ENCODE measurements at regions not wholly inside any gene's neighbourhood (a gene's known extent, or its start where the extent isn't known, plus 50 kb on each side); places are given as distances from the start of the nearest gene placed in this dataset.

DNA sequence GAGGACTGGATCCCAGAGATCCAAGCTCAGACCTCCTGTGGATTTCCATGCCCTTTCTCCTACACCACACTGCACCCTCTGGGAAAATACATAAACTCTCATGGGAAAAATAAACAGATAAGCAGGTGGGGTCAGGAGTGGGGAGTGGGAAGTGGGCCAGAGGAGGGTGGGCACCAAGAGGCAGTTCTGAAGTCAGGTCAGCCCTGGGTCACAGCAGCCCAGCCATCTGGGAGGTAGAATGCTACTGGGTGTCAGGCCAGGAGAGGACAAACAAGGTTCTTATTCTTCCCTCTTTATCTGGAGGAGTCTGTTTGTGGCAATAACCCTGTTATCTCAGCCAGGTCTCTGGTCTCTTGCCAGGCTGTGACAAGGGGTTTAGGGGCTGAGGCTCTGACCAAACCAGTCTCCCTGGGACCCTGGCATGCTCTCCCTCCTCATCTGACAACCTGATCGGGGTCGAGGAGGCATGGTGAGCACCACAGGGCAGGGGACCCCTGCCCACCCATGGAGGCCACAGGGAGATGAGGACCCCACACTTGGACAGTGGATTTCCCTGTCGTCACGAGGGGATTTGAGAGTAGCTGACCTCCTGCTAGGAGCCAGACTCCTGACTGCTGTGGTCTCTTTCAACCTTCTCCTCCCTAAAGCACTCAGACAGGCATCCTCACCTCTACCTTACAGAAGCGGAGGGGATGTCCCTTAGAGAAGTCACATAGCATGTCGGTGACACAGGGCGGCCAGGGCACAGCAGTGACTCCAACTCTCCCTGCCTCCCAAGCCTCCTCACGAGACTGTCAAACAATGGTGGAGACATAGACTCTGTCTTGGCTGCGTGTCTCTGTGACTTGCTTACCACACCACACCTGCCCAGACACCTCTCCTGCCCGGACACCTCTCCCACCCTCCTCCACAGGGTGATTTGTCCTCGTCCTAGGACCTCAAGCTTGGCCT is 51.3 kb upstream of the IFFO2 start:
- ATAC-seq, result peak in 1 of 2 experiments; percentile 30; a peak in 3 of 6 replicates
- CTCF ChIA-PET, result no interaction called here
- WGBS (ENCODE audit: missing lambda C conversion rate), result 92% methylated on average over 7 of the region's 11 CpGs
- FAIRE-seq, result no peak
- peaks cover 2% of the 10 kb centered on the region; the same call in 2 of the 3 replicates for H3K9me3 ChIP-seq
- H3K27ac ChIP-seq, result peak overlapping the region; percentile 97 to 100
- peak overlapping the region; percentile 66 for H3K4me2 ChIP-seq
- POLR2A ChIA-PET, result no interaction called here
- no peak overlapping the region for H3K4me3 ChIP-seq
- peaks cover 67% of the 10 kb centered on the region for H3K4me1 ChIP-seq
- DNase-seq (ENCODE audit: low read depth in 1 of 2, low spot score in 1 of 2), result peak; percentile 21 to 92
- TF ChIP-seq TFCP2L1 (CRISPR knock-in tag; IDR thresholded peaks at IDR 0.05) (no peak), ZC3H11A (IDR thresholded peaks at IDR 0.05) (no peak), EP300 (IDR thresholded peaks at IDR 0.05) (peak; percentile 38 to 80; a peak in 3 of 5 replicates), RCOR1 (IDR thresholded peaks at IDR 0.05; ENCODE audit: low read depth, low read length) (no peak), SMC3 (IDR thresholded peaks at IDR 0.05) (0 out of 3 replicates have a peak, but pooled peaks have one; percentile 13), RAD21 (conservative IDR thresholded peaks at IDR 0.05 in 1 of 2, IDR thresholded peaks at IDR 0.05 in 1 of 2) (peak in 1 of 2 experiments; percentile 5; a peak in 1 of 5 replicates), NR3C1 (IDR thresholded peaks at IDR 0.05) (no peak), CEBPB (IDR thresholded peaks at IDR 0.05) (peak in 1 of 2 experiments; percentile 31; a peak in 1 of 4 replicates), JUN (IDR thresholded peaks at IDR 0.05) (peak; percentile 19 to 24; a peak in 2 of 5 replicates), RARB (CRISPR knock-in tag; IDR thresholded peaks at IDR 0.05) (peak; percentile 63; the same call in 1 of the 2 replicates), ESRRA (IDR thresholded peaks at IDR 0.05; ENCODE audit: borderline replicate concordance, low read length) (no peak), GATA3 (IDR thresholded peaks at IDR 0.05; ENCODE audit: borderline replicate concordance) (peak; percentile 84)
- TF ChIP-seq, protein P1, sequence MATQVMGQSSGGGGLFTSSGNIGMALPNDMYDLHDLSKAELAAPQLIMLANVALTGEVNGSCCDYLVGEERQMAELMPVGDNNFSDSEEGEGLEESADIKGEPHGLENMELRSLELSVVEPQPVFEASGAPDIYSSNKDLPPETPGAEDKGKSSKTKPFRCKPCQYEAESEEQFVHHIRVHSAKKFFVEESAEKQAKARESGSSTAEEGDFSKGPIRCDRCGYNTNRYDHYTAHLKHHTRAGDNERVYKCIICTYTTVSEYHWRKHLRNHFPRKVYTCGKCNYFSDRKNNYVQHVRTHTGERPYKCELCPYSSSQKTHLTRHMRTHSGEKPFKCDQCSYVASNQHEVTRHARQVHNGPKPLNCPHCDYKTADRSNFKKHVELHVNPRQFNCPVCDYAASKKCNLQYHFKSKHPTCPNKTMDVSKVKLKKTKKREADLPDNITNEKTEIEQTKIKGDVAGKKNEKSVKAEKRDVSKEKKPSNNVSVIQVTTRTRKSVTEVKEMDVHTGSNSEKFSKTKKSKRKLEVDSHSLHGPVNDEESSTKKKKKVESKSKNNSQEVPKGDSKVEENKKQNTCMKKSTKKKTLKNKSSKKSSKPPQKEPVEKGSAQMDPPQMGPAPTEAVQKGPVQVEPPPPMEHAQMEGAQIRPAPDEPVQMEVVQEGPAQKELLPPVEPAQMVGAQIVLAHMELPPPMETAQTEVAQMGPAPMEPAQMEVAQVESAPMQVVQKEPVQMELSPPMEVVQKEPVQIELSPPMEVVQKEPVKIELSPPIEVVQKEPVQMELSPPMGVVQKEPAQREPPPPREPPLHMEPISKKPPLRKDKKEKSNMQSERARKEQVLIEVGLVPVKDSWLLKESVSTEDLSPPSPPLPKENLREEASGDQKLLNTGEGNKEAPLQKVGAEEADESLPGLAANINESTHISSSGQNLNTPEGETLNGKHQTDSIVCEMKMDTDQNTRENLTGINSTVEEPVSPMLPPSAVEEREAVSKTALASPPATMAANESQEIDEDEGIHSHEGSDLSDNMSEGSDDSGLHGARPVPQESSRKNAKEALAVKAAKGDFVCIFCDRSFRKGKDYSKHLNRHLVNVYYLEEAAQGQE (IDR thresholded peaks at IDR 0.05), result no peak

DNA sequence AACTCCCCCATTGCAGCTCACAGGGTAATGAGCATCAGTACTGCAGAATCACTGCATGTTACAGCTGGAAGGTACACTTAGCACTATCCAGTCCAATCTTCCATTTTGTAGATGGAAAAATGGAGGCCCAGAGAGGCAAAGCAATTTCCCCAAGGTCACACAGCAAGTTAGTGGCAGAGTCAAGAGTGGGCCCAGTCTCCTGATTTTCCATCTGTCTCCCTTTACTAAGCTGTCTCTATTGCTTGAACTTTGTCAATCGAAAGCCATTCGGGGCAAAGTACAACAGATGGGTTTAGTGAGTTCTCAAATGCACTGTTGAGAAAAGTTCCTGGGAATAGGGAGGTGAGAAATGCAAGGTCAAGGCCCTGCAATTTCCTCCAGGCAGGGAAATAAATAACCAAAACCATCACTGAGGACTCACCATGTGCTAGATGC is 50.4 kb upstream of the IFFO2 start:
- ChIA-PET POLR2A (no interaction called here), CTCF (no interaction called here)
- 81% methylated on average over 2 of the region's 2 CpGs for whole genome bisulfite sequencing (ENCODE audit: missing lambda C conversion rate)

More for the DNA sequence above, 50.4 kb upstream of the IFFO2 start:
- Histone ChIP-seq H3K27ac (peak overlapping the region; percentile 97 to 100), H3K4me3 (no peak overlapping the region), H3K4me2 (peak overlapping the region; percentile 66), H3K9me3 (peaks cover 4% of the 10 kb centered on the region), H3K4me1 (peaks cover 57% of the 10 kb centered on the region)
- TF ChIP-seq KDM5A (IDR thresholded peaks at IDR 0.05) (no peak), ZFP36 (IDR thresholded peaks at IDR 0.05; ENCODE audit: borderline replicate concordance, partially characterized antibody) (peak; percentile 68), CHD2 (IDR thresholded peaks at IDR 0.05; ENCODE audit: low read length, partially characterized antibody) (no peak), HDAC2 (IDR thresholded peaks at IDR 0.05) (peak; percentile 61; the same call in 1 of the 2 replicates), CHD4 (IDR thresholded peaks at IDR 0.05; ENCODE audit: borderline replicate concordance) (peak; percentile 78; the same call in 1 of the 2 replicates), KDM1A (IDR thresholded peaks at IDR 0.05; ENCODE audit: low read depth) (peak; percentile 79)
- TF ChIP-seq, protein P2, sequence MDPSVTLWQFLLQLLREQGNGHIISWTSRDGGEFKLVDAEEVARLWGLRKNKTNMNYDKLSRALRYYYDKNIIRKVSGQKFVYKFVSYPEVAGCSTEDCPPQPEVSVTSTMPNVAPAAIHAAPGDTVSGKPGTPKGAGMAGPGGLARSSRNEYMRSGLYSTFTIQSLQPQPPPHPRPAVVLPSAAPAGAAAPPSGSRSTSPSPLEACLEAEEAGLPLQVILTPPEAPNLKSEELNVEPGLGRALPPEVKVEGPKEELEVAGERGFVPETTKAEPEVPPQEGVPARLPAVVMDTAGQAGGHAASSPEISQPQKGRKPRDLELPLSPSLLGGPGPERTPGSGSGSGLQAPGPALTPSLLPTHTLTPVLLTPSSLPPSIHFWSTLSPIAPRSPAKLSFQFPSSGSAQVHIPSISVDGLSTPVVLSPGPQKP (IDR thresholded peaks at IDR 0.05; ENCODE audit: low read depth, low read length), result no peak
- DNase-seq (ENCODE audit: low read depth in 1 of 2, low spot score in 1 of 2) (no peak), ATAC-seq (no peak), FAIRE-seq (no peak)
